A549 (cell line): ENCODE measurements at regions not wholly inside any gene's neighbourhood (a gene's known extent, or its start where the extent isn't known, plus 50 kb on each side); places are given as distances from the start of the nearest gene placed in this dataset.

Source experiments
- CTCF ChIP-seq: fragments of >200 bp; sonication (Bioruptor Twin); formaldehyde crosslinking; IDR thresholded peaks from 3 replicates; pipeline ENCODE4 v1.5.1; 2016
- JUNB ChIP-seq: fragments of >200 bp; sonication (Bioruptor Twin); formaldehyde crosslinking; IDR thresholded peaks from 2 replicates; pipeline ENCODE4 v1.6.1; 2016

- TF ChIP-seq JUNB (no peak), CTCF (no peak)
Observed at GRCh38 chrY:7938982-7939718, 1027.6 kb upstream of the AMELY start.
